ENCODE measurements at regions not wholly inside any gene's neighbourhood (a gene's known extent, or its start where the extent isn't known, plus 50 kb on each side); places are given as distances from the start of the nearest gene placed in this dataset.

DNA sequence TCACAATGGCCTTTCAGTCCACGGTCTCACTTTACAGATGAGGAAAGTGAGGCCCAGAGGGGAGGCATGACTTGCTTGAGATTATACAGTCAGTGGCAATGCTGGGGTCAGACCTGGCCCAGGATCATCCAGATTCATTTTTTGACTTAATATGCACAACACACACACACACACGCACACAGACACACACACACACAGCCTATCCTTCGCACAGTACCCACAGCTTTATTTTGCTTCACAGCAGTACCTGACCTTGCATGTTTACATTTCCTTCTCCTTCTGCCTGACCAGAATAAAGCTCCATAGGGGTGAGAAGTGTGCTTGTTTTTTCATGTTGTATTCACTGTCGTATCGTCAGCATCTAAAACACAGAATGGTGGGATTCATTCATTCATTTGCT, 79.8 kb downstream of the VEGFA start:
- no peak for DNase-seq (ENCODE audit: low read depth, low spot score)

DNA sequence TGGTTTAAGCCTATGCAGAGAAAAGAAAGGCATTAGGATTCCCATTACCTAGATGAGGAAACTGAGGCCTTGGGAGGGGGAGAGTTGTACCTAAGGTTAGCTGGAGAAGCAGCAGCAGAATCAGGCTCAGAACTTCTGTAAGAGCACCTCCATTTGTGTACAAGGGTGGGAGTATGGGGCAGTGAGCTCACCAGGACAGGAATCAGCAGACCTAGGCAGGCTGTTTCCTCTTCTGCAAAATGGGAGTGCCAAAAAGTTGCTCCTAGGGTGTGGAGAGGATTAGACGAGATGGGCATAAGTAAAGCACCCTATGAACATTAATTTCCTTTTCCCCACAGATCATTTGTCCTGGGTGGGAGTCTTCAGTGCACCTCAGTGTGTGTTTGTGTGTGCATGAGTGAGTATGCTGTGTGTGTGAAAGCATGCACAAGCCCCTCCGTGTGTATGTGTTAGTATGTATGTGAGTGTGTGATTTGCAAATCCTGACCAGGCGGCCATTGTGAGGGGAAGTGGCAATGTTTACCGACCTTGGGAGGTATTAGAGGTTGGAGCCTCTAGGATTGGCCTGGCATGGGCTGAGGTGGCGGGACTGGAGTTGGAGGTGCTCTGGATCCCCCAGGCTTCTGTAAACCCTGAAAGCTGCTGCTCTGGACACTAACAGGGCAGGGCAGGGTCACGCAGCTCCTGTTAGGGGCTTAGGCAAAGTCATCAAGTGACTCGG, 78.8 kb downstream of the VEGFA start:
- no peak for DNase-seq (ENCODE audit: low read depth, low spot score)

DNA sequence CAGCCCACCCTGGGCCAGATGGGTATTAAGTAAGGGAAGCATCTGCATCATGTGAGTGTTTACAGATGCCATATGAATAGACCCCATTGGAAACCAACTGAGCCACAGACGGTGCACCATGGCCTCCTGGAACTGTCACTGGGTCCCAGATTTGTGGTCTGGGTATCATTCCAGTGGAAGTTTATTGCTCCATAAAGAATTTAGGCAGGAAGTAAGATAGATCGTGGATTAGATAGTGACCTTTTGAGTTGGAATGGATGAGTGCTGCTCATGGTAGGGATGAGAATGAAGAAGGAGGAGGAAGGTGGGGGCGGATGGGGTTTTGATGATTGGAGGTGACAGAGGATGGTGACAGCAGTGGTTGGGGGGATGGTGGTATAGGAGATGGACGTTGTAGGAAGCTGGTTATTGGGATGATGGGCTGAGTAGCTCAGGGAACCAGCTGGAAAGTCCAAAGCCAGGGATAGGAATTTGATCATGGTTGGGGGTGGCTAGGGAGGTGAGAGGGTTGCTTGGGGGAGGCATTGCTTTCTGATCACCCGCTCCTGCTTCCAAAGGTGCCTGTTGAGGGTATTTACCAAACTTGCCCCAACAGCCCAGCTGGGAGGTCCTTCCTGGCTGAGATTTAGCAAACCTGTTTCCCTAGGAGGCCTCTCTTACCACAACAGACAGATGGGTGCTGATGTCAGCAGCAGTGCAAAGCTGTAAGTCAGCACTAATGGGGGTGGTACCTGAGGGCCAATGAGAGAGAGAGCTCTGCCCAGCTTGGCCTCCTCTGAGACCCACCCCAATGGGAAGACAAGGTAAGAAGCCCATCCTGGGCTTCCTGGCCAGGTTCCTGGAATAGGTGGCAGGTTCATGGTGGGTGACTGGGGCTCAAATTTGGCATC, 78.0 kb downstream of the VEGFA start:
- no peak for DNase-seq (ENCODE audit: low read depth, low spot score)

DNA sequence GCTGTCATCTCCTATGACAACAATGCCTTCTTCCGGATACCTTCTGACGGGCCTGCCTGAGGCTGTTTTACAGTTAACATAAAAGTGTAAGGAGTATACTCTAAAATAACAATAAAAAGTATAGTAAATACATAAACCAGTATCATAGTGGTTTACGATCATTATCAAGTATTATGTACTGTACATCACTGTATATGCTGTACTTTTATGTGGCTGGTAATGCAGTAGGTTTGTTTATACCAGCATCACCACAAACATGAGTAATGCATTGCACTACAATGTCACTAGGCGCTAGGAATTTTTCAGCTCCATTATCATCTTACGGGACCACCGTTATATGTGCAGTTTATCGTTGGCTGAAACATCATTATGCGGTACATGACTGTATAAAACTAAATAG, 76.5 kb downstream of the VEGFA start:
- no peak for DNase-seq (ENCODE audit: low read depth, low spot score)

DNA sequence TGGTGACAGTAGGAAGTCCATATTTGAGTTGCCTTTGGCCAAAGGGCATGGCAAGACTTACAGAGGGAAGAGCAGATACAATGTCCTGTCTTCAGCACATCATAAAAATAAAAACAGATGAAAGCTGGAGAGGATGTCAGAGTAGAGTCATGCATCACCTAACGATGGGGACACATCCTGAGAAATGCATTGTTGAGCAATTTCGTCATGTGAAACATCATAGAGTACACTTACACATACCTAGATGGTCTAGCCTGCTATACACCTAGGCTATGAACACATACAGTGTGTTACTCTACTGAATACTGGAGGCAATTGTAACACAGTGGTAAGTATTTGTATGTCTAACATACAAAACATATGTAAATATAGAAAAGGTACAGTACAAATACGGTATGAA, 75.6 kb downstream of the VEGFA start:
- no peak for DNase-seq (ENCODE audit: low read depth, low spot score)

DNA sequence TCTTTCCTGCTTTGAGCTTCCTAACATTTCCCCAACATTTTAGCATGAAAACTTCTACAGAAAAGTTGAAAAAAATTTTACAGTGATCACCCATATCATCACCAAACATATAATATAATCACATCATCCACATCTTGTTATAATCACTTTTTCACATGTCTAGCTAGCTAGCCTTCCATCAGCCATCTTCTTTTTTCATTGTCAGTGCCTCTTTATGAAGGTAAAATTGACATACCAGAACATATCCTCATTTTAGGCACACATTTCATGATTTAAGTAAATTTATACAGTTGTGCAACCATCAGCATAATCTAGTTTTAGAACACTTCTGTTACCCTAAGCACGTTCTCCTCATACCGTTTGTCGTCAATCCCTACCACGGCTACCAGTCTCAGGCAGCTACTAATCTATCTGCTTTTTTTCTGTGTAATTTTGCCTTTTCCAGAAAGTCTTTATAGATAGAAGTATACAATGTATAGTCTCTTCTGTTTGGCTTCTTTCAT, 73.7 kb downstream of the VEGFA start:
- no peak for DNase-seq (ENCODE audit: low read depth, low spot score)

DNA sequence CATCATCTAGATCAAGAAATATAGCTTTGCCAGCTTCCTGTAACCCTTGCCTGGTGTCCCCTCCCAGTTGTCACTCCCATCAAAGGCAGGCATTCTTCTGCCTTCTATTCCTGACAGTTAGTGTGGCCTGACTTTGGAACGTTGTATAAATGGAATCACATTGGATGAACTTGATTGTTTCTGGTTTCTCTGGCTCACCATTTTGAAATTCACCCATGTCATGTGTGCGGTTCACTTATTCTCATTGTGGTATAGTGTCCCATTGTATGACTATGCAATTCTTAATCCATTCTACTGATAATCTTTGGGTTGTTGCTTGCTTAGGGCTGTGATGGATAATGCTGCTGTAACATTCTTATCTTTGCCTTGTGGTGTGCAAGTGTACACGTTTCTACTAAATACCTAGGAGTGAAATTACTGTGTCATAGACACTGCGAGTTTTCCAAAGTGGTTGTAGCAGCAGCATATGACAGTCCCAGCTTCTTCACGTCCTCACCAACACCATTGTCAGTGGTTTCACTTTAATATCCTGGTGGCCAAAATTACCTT, 73.2 kb downstream of the VEGFA start:
- DNase-seq (ENCODE audit: low read depth, low spot score), result no peak

DNA sequence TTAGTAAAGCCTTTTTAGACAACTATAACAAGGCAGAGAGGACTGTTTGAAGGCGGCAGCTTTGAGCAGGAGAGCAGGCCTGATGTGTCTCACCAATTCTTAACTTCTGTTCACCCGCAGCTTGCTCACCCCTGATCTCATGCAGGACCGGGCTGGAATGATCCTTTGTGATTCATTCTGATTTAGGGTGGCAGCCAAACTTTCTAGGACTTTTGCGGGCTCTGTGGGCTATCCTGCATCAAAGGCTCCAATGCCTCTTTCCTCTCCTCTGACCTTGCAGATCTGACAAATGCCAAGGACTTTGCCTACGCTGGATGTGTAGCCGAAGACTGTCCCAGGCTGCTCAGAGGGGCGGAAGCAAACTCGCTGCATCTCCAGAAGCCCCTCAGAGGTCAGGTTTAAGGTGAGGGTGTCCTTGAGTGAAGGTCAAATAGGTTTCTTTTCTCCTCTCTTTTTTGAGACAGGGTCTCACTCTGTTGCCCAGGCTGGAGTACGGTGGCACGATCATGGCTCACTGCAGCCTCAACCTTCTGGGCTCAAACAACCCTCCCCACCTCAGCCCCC, 72.3 kb downstream of the VEGFA start:
- no peak for DNase-seq (ENCODE audit: low read depth, low spot score)

DNA sequence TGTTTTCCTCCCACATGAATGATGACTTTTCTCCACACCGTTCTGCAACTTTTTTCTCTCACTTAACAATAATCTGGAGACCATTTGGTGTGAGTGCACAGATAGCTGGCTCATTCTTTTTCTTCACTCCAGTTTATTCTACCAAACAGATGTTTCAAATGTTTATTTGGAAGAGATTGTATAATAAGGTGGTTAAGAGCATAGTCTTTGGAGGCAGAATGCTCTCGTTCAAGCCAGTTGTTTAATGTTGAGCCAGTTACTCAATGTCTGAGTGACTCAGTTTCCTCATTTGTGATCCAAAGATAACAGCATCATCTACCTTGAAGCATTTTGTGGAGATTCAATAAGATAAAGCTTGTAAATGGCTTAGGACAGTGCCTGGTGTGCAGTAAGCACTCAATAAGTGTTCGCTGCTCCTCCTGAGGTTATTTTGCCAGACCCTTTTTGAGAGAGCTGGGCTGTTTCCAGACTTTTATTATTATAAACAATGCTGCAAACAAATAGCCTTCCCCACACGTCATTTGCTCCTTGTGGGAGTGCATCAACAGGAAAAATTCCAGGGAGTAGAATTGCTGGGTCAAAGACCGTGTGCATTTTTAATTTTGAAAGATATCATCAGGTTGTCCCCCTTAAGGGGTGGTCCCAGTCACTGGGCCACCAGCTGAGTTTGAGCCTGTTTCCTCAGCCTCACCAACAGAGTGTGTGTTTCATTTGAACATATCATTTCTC, 70.6 kb downstream of the VEGFA start:
- no peak for DNase-seq (ENCODE audit: low read depth, low spot score)

DNA sequence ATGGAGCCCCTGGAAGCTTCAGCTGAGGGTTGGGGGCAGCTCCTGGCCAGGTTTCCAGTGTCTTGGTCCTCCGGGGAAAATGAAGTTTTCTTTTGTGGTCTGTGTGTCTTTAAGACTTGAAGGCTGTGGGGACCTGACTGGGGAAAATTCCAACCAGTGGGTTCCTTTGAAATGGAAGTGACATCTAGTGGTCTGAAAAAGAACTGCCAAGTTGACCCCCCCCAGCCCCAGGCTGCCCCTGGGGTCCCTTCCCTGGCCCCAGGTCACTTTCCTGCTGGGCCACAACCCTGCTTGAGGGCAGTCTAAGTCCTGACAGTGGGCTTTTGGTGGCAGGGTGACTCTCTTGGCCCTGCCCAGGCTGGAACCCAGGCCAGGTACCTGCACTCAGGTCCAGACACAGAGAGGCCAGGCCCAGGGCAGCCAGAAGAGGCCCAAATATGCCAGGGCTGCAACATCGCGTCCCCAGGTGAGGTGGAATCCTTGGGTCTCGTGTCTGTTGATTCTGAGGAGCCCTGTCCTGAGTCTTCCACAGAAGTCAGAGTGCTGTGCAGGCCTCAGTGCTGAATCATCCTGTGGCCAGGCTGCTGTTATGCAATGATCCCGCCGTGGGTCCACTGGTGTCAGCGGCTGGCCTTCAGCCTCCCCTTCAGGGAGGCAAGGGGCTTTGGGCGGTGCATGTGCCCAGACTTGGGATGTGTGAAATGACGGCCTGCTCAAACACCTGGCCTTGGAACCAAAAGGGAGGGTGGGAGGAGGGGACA, 68.4 kb downstream of the VEGFA start:
- DNase-seq (ENCODE audit: low read depth, low spot score), result no peak

DNA sequence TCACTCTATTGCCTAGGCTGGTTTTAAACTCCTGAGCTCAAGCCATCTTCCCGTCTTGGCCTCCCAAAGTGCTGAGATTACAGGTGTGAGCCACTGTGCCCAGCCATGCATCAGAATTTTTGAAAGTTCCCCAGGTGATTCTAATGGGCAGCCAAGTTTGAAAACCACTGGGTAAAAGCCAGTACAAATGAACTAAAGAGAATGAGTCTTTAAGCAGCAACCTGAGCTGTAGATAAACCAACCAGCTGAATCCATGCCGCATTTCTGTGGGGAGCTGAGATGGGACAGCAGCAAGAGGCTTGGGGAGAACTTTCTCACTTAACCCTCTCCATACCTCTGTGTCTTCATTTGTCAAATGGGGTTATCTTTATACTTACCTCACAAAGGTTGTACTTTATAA, 67.5 kb downstream of the VEGFA start:
- no peak for DNase-seq (ENCODE audit: low read depth, low spot score)

DNA sequence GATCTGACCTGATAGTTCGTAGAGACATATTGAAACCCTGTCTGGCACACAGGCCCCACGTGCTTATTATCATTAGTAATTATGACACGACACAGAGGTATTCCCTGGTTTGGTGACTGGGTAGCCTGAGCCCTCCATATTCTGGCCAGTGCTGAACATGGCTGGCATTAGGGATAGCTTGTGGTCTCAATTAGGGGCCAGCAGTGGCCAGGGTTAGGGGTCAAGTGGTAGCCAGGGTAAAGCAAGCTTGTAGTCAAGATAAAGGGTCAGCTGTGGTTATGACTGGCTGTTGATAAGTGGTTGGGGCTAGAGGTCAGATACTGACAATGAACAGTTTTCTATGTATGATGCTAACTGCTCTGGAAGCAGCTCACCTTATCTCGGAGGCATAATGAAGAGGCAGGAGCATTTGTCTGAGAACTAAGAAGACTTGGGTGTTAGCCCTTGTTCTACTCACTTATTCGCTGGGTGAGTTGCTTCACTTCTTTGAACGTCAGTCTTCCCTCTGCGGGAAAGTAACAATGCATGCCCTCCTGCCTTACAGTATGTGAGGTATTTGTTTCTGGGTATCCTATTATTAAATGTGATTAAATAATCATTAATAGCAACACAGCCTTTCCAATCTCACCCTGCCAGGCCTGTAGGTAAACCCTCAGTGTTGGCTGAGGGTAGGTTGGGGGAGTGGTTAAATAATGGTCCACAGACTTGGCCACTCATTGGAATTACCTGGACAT, 66.7 kb downstream of the VEGFA start:
- no peak for DNase-seq (ENCODE audit: low read depth, low spot score)
